ENCODE measurements at regions not wholly inside any gene's neighbourhood (a gene's known extent, or its start where the extent isn't known, plus 50 kb on each side); places are given as distances from the start of the nearest gene placed in this dataset.

- no peak for TF ChIP-seq CEBPB (IDR thresholded peaks at IDR 0.05)
- TF ChIP-seq, protein P1, sequence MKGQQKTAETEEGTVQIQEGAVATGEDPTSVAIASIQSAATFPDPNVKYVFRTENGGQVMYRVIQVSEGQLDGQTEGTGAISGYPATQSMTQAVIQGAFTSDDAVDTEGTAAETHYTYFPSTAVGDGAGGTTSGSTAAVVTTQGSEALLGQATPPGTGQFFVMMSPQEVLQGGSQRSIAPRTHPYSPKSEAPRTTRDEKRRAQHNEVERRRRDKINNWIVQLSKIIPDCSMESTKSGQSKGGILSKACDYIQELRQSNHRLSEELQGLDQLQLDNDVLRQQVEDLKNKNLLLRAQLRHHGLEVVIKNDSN (IDR thresholded peaks at IDR 0.05), result no peak
- TF ChIP-seq TEAD4 (IDR thresholded peaks at IDR 0.05), result no peak
- no peak for TF ChIP-seq CREB1 (IDR thresholded peaks at IDR 0.05; ENCODE audit: low read depth)
- no peak for TF ChIP-seq NFIC (IDR thresholded peaks at IDR 0.05)
- TF ChIP-seq FOXM1 (IDR thresholded peaks at IDR 0.05; ENCODE audit: borderline replicate concordance, low read depth), result no peak
- TF ChIP-seq TCF12 (IDR thresholded peaks at IDR 0.05; ENCODE audit: low read depth), result no peak
- TF ChIP-seq MAX (IDR thresholded peaks at IDR 0.05), result no peak
- no peak for TF ChIP-seq RAD21 (IDR thresholded peaks at IDR 0.05; ENCODE audit: low read depth)
- TF ChIP-seq, protein P2, sequence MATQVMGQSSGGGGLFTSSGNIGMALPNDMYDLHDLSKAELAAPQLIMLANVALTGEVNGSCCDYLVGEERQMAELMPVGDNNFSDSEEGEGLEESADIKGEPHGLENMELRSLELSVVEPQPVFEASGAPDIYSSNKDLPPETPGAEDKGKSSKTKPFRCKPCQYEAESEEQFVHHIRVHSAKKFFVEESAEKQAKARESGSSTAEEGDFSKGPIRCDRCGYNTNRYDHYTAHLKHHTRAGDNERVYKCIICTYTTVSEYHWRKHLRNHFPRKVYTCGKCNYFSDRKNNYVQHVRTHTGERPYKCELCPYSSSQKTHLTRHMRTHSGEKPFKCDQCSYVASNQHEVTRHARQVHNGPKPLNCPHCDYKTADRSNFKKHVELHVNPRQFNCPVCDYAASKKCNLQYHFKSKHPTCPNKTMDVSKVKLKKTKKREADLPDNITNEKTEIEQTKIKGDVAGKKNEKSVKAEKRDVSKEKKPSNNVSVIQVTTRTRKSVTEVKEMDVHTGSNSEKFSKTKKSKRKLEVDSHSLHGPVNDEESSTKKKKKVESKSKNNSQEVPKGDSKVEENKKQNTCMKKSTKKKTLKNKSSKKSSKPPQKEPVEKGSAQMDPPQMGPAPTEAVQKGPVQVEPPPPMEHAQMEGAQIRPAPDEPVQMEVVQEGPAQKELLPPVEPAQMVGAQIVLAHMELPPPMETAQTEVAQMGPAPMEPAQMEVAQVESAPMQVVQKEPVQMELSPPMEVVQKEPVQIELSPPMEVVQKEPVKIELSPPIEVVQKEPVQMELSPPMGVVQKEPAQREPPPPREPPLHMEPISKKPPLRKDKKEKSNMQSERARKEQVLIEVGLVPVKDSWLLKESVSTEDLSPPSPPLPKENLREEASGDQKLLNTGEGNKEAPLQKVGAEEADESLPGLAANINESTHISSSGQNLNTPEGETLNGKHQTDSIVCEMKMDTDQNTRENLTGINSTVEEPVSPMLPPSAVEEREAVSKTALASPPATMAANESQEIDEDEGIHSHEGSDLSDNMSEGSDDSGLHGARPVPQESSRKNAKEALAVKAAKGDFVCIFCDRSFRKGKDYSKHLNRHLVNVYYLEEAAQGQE (IDR thresholded peaks at IDR 0.05; ENCODE audit: low read depth), result no peak
- TF ChIP-seq TAF1 (IDR thresholded peaks at IDR 0.05; ENCODE audit: low read depth), result no peak
- TF ChIP-seq YY1 (IDR thresholded peaks at IDR 0.05; ENCODE audit: low read depth), result no peak
- TF ChIP-seq EP300 (IDR thresholded peaks at IDR 0.05; ENCODE audit: borderline replicate concordance), result no peak
- no peak for TF ChIP-seq EGR1 (IDR thresholded peaks at IDR 0.05)
- TF ChIP-seq ZBTB7A (IDR thresholded peaks at IDR 0.05; ENCODE audit: low read depth), result no peak
Observed at GRCh38 chr16:54657058-54657708, 273.5 kb upstream of the IRX5 start.

DNA sequence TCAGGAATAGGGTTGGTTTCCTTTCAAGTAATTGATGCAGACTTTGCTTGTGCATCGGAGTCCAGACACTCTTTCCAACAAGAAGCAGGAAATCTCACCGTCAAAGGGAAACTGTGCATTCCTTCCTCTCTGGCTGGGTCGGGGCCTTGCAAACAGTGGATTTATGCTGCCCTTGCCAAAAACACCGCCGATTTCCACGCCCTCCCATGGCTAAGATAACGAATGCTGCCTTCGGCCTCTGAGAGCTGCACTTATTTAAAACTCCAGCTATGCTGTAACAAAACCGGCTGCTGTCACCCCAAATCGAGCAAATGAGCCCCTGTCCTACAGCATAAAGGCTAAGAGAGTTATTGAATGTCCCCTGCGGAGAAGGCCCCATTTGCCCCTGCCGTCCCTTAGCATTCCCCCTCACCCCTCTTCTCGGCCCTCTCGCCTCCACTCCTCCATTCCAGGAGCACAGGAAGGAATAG lies 275.5 kb upstream of the IRX5 start:
- TF ChIP-seq, protein P2 (IDR thresholded peaks at IDR 0.05; ENCODE audit: low read depth), result no peak
- no peak for TF ChIP-seq CREB1 (IDR thresholded peaks at IDR 0.05; ENCODE audit: low read depth)
- TF ChIP-seq TCF12 (IDR thresholded peaks at IDR 0.05; ENCODE audit: low read depth), result no peak
- TF ChIP-seq RAD21 (IDR thresholded peaks at IDR 0.05; ENCODE audit: low read depth), result no peak
- no peak for TF ChIP-seq ZBTB7A (IDR thresholded peaks at IDR 0.05; ENCODE audit: low read depth)
- no peak for TF ChIP-seq TEAD4 (IDR thresholded peaks at IDR 0.05)
- TF ChIP-seq TAF1 (IDR thresholded peaks at IDR 0.05; ENCODE audit: low read depth), result no peak
- TF ChIP-seq EGR1 (IDR thresholded peaks at IDR 0.05), result no peak
- no peak for TF ChIP-seq EP300 (IDR thresholded peaks at IDR 0.05; ENCODE audit: borderline replicate concordance)
- TF ChIP-seq YY1 (IDR thresholded peaks at IDR 0.05; ENCODE audit: low read depth), result no peak
- no peak for TF ChIP-seq NFIC (IDR thresholded peaks at IDR 0.05)
- no peak for TF ChIP-seq FOXM1 (IDR thresholded peaks at IDR 0.05; ENCODE audit: borderline replicate concordance, low read depth)
- TF ChIP-seq CEBPB (IDR thresholded peaks at IDR 0.05), result no peak
- TF ChIP-seq, protein P1 (IDR thresholded peaks at IDR 0.05), result no peak
- TF ChIP-seq MAX (IDR thresholded peaks at IDR 0.05), result no peak

GRCh38 chr16:54654429-54654828 lies 276.2 kb upstream of the IRX5 start:
- TF ChIP-seq MAX (IDR thresholded peaks at IDR 0.05), result no peak
- TF ChIP-seq NFIC (IDR thresholded peaks at IDR 0.05), result no peak
- TF ChIP-seq EP300 (IDR thresholded peaks at IDR 0.05; ENCODE audit: borderline replicate concordance), result no peak
- no peak for TF ChIP-seq TAF1 (IDR thresholded peaks at IDR 0.05; ENCODE audit: low read depth)
- no peak for TF ChIP-seq CEBPB (IDR thresholded peaks at IDR 0.05)
- no peak for TF ChIP-seq YY1 (IDR thresholded peaks at IDR 0.05; ENCODE audit: low read depth)
- TF ChIP-seq CREB1 (IDR thresholded peaks at IDR 0.05; ENCODE audit: low read depth), result no peak
- no peak for TF ChIP-seq FOXM1 (IDR thresholded peaks at IDR 0.05; ENCODE audit: borderline replicate concordance, low read depth)
- no peak for TF ChIP-seq TEAD4 (IDR thresholded peaks at IDR 0.05)
- TF ChIP-seq RAD21 (IDR thresholded peaks at IDR 0.05; ENCODE audit: low read depth), result no peak
- TF ChIP-seq, protein P2 (IDR thresholded peaks at IDR 0.05; ENCODE audit: low read depth), result no peak
- no peak for TF ChIP-seq TCF12 (IDR thresholded peaks at IDR 0.05; ENCODE audit: low read depth)
